ENCODE measurements at regions not wholly inside any gene's neighbourhood (a gene's known extent, or its start where the extent isn't known, plus 50 kb on each side); places are given as distances from the start of the nearest gene placed in this dataset.

DNA sequence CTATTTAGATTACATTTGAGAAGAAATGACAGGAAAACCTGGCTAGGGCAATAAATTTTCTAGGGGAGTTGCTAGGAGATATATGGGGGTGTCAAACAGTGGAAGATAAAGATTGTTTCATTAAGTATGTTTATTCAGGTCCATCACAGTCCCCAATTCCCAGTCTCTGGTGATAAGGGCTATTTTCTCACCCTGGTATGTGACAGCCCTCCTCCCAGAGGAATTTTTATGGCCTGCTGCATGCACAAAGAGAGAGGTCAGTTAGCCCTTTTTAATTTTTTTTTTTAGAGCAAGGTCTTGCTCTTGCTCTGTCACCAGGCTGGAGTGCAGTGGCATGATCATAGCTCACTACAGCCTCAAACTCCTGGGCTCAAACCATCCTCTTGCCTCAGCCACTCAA is 53.6 kb upstream of the ATF7IP2 start:
- no peaks in the 10 kb centered on the region for H3K9me3 ChIP-seq (ENCODE audit: control insufficient read depth, insufficient read depth, low read length)
- H4K20me1 ChIP-seq (ENCODE audit: control insufficient read depth, insufficient read depth, low read depth, low read length) = no peaks in the 10 kb centered on the region
- H3F3A ChIP-seq (ENCODE audit: control insufficient read depth, insufficient read depth) = peaks cover 5% of the 10 kb centered on the region
- TF ChIP-seq EZH2phosphoT487 (IDR thresholded peaks at IDR 0.05; ENCODE audit: borderline replicate concordance, low read length) = no peak
- no peak for TF ChIP-seq CTCF (IDR thresholded peaks at IDR 0.05; ENCODE audit: low read depth, low read length, poor library complexity, severe bottlenecking)
- no peaks in the 10 kb centered on the region for H3K36me3 ChIP-seq (ENCODE audit: control insufficient read depth, low read length)
- no peak overlapping the region for H3K27ac ChIP-seq (ENCODE audit: low read depth, low read length)
- H3K79me2 ChIP-seq (ENCODE audit: control insufficient read depth, low read length) = no peaks in the 10 kb centered on the region
- no peaks in the 10 kb centered on the region for H3K27me3 ChIP-seq (ENCODE audit: control insufficient read depth, low read length)
- H3K4me1 ChIP-seq (ENCODE audit: control insufficient read depth, low read length) = peaks cover 51% of the 10 kb centered on the region
- H3K9me2 ChIP-seq (replicated peaks; ENCODE audit: control insufficient read depth, low read length) = no peaks in the 10 kb centered on the region
- no peak overlapping the region for H3K4me3 ChIP-seq (ENCODE audit: low read length)
- no peak overlapping the region for H3K4me2 ChIP-seq (ENCODE audit: low read length)

DNA sequence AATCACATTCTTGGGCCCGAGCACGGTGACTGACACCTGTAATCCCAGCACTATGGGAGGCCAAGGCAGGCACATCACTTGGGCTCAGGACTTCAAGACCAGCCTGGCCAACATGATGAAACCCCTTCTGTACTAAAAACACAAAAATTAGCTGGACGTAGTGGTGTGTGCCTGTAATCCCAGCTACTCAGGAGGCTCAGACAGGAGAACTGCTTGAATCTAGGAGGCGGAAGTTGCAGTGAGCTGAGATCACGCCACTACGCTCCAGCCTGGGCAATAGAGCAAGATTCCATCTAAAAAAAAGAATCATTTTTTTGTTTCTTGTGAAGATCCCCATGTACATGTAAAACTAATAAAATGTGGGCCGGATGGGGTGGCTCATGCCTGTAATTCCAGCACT is 53.1 kb upstream of the ATF7IP2 start:
- Histone ChIP-seq H3K9me3 (ENCODE audit: control insufficient read depth, insufficient read depth, low read length) (no peaks in the 10 kb centered on the region), H3K4me2 (ENCODE audit: low read length) (no peak overlapping the region), H3K27ac (ENCODE audit: low read depth, low read length) (no peak overlapping the region), H3K4me1 (ENCODE audit: control insufficient read depth, low read length) (peaks cover 56% of the 10 kb centered on the region), H3F3A (ENCODE audit: control insufficient read depth, insufficient read depth) (peaks cover 5% of the 10 kb centered on the region), H3K36me3 (ENCODE audit: control insufficient read depth, low read length) (no peaks in the 10 kb centered on the region), H3K79me2 (ENCODE audit: control insufficient read depth, low read length) (no peaks in the 10 kb centered on the region), H3K9me2 (replicated peaks; ENCODE audit: control insufficient read depth, low read length) (no peaks in the 10 kb centered on the region), H3K4me3 (ENCODE audit: low read length) (no peak overlapping the region), H4K20me1 (ENCODE audit: control insufficient read depth, insufficient read depth, low read depth, low read length) (no peaks in the 10 kb centered on the region), H3K27me3 (ENCODE audit: control insufficient read depth, low read length) (no peaks in the 10 kb centered on the region)
- no peak for TF ChIP-seq CTCF (IDR thresholded peaks at IDR 0.05; ENCODE audit: low read depth, low read length, poor library complexity, severe bottlenecking)
- TF ChIP-seq EZH2phosphoT487 (IDR thresholded peaks at IDR 0.05; ENCODE audit: borderline replicate concordance, low read length) = no peak

- no peaks in the 10 kb centered on the region for H3K9me2 ChIP-seq (replicated peaks; ENCODE audit: control insufficient read depth, low read length)
- no peaks in the 10 kb centered on the region for H4K20me1 ChIP-seq (ENCODE audit: control insufficient read depth, insufficient read depth, low read depth, low read length)
- H3K9me3 ChIP-seq (ENCODE audit: control insufficient read depth, insufficient read depth, low read length) = no peaks in the 10 kb centered on the region
- no peaks in the 10 kb centered on the region for H3K27me3 ChIP-seq (ENCODE audit: control insufficient read depth, low read length)
- peaks cover 5% of the 10 kb centered on the region for H3F3A ChIP-seq (ENCODE audit: control insufficient read depth, insufficient read depth)
- no peak overlapping the region for H3K4me2 ChIP-seq (ENCODE audit: low read length)
- no peak overlapping the region for H3K27ac ChIP-seq (ENCODE audit: low read depth, low read length)
- peaks cover 59% of the 10 kb centered on the region for H3K4me1 ChIP-seq (ENCODE audit: control insufficient read depth, low read length)
- H3K36me3 ChIP-seq (ENCODE audit: control insufficient read depth, low read length) = no peaks in the 10 kb centered on the region
- H3K79me2 ChIP-seq (ENCODE audit: control insufficient read depth, low read length) = no peaks in the 10 kb centered on the region
- H3K4me3 ChIP-seq (ENCODE audit: low read length) = no peak overlapping the region
- TF ChIP-seq CTCF (IDR thresholded peaks at IDR 0.05; ENCODE audit: low read depth, low read length, poor library complexity, severe bottlenecking) (no peak), EZH2phosphoT487 (IDR thresholded peaks at IDR 0.05; ENCODE audit: borderline replicate concordance, low read length) (no peak)
Measured at GRCh38 chr16:10333321-10334032, 52.4 kb upstream of the ATF7IP2 start.
